ENCODE measurements at regions not wholly inside any gene's neighbourhood (a gene's known extent, or its start where the extent isn't known, plus 50 kb on each side); places are given as distances from the start of the nearest gene placed in this dataset.

DNA sequence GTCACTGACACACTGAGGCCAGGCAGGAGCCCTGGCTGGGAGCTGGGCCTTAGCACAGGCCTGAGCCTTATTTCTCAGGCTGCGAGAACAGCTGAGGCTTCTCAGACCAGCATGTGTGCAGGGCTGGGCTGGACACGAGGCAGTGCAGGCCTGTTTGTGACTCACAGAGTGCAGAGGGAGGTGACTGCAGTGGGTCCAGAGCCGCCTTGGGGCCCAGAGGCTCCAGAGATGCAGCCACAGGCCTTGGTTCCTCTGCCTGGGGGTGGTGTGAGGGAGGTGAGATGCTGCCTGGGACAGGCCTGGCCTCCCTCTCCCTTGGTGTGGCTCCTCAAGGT is 61.2 kb upstream of the ETV3 start:
- TF ChIP-seq, protein P1, sequence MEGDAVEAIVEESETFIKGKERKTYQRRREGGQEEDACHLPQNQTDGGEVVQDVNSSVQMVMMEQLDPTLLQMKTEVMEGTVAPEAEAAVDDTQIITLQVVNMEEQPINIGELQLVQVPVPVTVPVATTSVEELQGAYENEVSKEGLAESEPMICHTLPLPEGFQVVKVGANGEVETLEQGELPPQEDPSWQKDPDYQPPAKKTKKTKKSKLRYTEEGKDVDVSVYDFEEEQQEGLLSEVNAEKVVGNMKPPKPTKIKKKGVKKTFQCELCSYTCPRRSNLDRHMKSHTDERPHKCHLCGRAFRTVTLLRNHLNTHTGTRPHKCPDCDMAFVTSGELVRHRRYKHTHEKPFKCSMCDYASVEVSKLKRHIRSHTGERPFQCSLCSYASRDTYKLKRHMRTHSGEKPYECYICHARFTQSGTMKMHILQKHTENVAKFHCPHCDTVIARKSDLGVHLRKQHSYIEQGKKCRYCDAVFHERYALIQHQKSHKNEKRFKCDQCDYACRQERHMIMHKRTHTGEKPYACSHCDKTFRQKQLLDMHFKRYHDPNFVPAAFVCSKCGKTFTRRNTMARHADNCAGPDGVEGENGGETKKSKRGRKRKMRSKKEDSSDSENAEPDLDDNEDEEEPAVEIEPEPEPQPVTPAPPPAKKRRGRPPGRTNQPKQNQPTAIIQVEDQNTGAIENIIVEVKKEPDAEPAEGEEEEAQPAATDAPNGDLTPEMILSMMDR (IDR thresholded peaks at IDR 0.05; ENCODE audit: extremely low read depth in 1 of 2, insufficient read depth in 1 of 2, low read depth in 1 of 2, low read length in 2 of 2): no peak
- no peak for TF ChIP-seq EZH2 (IDR thresholded peaks at IDR 0.05; ENCODE audit: borderline replicate concordance, low read depth, low read length, severe bottlenecking)
- TF ChIP-seq MYC (IDR thresholded peaks at IDR 0.05; ENCODE audit: low read depth, low read length): no peak
- TF ChIP-seq POLR2A (IDR thresholded peaks at IDR 0.05; ENCODE audit: low read depth, low read length): no peak
- no peak for TF ChIP-seq POLR2AphosphoS5 (IDR thresholded peaks at IDR 0.05; ENCODE audit: insufficient read depth, low read depth, low read length)
- no peak for TF ChIP-seq GATA2 (IDR thresholded peaks at IDR 0.05; ENCODE audit: insufficient read depth, insufficient read length, low read depth, low read length)

Measured in endothelial cell of umbilical vein (primary cell).